Right lobe of liver (tissue), 6 donors: ENCODE measurements at regions not wholly inside any gene's neighbourhood (a gene's known extent, or its start where the extent isn't known, plus 50 kb on each side); places are given as distances from the start of the nearest gene placed in this dataset.
"Not testable (repeated sequence)": the region's sequence is repeated elsewhere in the genome, so short reads cannot be mapped to it uniquely, and the experiment has no call there.

ENCODE experiments used
- ATAC-seq, 4 donors: fragments of 200-7000 bp; cut with Tn5 transposase; one replicate each; pipeline ENCODE4 v1.9.1; 2020; ENCODE audit warnings: mild to moderate bottlenecking in 4 of 4, moderate library complexity in 4 of 4
- DNase-seq, 3 donors: peaks; one replicate each; pipeline ENCODE4 v3.0.0-alpha.2; 2020
- H3K27ac ChIP-seq, 3 donors: fragments of 200-600 bp; one replicate each; pipeline ENCODE4 v1.8.0; 2022
- H3K27me3 ChIP-seq, 2 donors: fragments of 200-600 bp; one replicate each; pipeline ENCODE4 v1.8.0; 2022
- H3K36me3 ChIP-seq, 4 donors: fragments of 200-600 bp; sonication (generic) in 1 of 4; one replicate each; pipeline versions ENCODE4 v1.5.1 to v1.8.0; 2017 to 2022; ENCODE audit warnings: control low read depth in 1 of 4
- H3K4me1 ChIP-seq, 4 donors: fragments of 200-600 bp; sonication (generic) in 1 of 4; one replicate each; pipeline versions ENCODE4 v1.5.1 to v1.8.0; 2017 to 2022; ENCODE audit warnings: control low read depth in 1 of 4
- H3K4me3 ChIP-seq, 3 donors: fragments of 200-600 bp; one replicate each; pipeline ENCODE4 v1.8.0; 2022
- H3K9me3 ChIP-seq, 4 donors: fragments of 200-600 bp; sonication (generic) in 1 of 4; one replicate each; pipeline versions ENCODE4 v1.5.1 to v1.8.0; 2017 to 2022; ENCODE audit warnings: control low read depth in 1 of 4
- POLR2A ChIP-seq: fragments of 450-650 bp; IDR thresholded peaks from one replicate; pipeline ENCODE4 v1.6.1; 2017; ENCODE audit warnings: antibody characterized with exemption, mild to moderate bottlenecking
- WGBS: methylation state at CpG from one replicate; pipeline ENCODE4 v1.1.6; 2018; ENCODE audit warnings: low coverage, low lambda C conversion rate; ENCODE audit not compliant: insufficient coverage; ENCODE audit errors: missing lambda C conversion rate; 5-methylcytosine and 5-hydroxymethylcytosine counted together
- intact Hi-C, 2 donors: fragments of 100-400 bp; cut with DNase I; formaldehyde crosslinking; loops; one replicate each; pipeline versions ENCODE4 v1.11.2 to v1.14.1; 2022
- TF ChIP-seq, protein P1 (sequence below), 4 donors: fragments of 200-600 bp in 3 of 4; fragments of 450-650 bp in 1 of 4; IDR thresholded peaks; one replicate each; pipeline versions ENCODE4 v1.5.1 to v1.8.0; 2016 to 2022; ENCODE audit warnings: antibody characterized with exemption in 4 of 4, mild to moderate bottlenecking in 2 of 4
- donor health status: DM: no; HTN: yes; CAD: no.
- donor health status: DM: no; HTN: no; CAD: no.
- donor health status: DM: no; HTN: no; CAD: no.
- donor health status: DM: no; HTN: yes; CAD: no.
- donor health status: DM: no; HTN: yes; CAD: no.

DNA sequence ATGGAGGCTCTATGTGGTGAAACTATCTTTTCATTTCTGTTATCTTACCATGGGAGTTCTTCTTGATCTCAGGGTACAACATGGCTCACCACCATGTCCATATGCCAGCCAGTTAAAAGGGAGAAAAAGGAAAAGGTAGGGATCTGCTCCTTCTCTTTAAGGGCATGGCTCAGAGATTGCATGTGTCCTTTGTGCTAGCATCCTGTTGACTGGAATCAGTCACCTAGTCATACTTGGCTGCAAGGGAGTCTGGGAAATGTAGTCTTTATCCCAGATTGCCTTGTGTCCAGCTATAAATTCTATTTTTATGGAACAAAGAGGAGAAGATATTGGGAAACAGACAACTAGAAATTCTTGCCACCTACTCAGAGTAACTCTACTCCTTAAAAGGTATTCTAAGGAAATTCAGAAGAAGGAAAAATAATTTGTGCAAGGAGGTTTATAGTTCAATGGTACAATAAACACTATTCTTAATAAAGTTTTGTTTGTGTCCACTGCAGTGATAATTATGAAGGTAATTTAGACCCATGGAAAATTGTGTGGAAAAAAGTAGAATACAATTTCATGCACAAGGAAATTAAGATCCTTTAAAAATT is 86.4 kb upstream of the RPH3A start:
- ATAC-seq (peak in 3 of 4 donors; percentile 39 to 53 (median 39)), DNase-seq (no peak)
- no peaks in the 10 kb centered on the region for H3K9me3 ChIP-seq
- no peaks in the 10 kb centered on the region for H3K36me3 ChIP-seq
- no peak overlapping the region for H3K27ac ChIP-seq
- no peaks in the 10 kb centered on the region for H3K4me1 ChIP-seq
- intact Hi-C loops = no loop called here
- H3K4me3 ChIP-seq = no peak overlapping the region
- TF ChIP-seq POLR2A = no peak
- TF ChIP-seq, protein P1, sequence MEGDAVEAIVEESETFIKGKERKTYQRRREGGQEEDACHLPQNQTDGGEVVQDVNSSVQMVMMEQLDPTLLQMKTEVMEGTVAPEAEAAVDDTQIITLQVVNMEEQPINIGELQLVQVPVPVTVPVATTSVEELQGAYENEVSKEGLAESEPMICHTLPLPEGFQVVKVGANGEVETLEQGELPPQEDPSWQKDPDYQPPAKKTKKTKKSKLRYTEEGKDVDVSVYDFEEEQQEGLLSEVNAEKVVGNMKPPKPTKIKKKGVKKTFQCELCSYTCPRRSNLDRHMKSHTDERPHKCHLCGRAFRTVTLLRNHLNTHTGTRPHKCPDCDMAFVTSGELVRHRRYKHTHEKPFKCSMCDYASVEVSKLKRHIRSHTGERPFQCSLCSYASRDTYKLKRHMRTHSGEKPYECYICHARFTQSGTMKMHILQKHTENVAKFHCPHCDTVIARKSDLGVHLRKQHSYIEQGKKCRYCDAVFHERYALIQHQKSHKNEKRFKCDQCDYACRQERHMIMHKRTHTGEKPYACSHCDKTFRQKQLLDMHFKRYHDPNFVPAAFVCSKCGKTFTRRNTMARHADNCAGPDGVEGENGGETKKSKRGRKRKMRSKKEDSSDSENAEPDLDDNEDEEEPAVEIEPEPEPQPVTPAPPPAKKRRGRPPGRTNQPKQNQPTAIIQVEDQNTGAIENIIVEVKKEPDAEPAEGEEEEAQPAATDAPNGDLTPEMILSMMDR (IDR thresholded peaks at IDR 0.05) = no peak
- H3K27me3 ChIP-seq = no peaks in the 10 kb centered on the region

DNA sequence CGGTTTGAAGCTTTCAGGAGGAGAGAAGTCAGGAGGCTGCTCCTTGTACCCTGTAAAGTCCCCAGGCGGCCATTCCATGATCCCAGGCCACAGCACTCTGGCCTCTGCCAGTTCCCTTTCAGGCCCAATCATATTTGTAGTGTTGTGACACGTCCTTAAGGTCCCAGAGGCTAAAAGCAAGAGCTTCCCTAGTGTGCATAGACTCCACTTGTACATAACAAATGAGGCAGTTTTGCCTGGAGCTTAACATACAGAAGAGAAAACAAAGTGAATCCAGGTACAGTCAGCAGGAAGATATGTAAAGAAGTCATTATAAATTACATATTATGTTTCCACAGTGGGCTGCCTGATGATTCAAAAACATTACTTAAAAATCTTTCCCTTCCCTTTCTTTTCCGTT is 81.1 kb upstream of the RPH3A start:
- Histone ChIP-seq H3K27me3 (no peaks in the 10 kb centered on the region), H3K27ac (no peak overlapping the region), H3K4me1 (no peaks in the 10 kb centered on the region), H3K36me3 (no peaks in the 10 kb centered on the region), H3K4me3 (no peak overlapping the region), H3K9me3 (no peaks in the 10 kb centered on the region)
- TF ChIP-seq, protein P1 (IDR thresholded peaks at IDR 0.05) = no peak
- TF ChIP-seq POLR2A = no peak
- DNase-seq (no peak), ATAC-seq (no peak)
- intact Hi-C loops = no loop called here
- WGBS = 62% methylated on average over 4 of the region's 4 CpGs

DNA sequence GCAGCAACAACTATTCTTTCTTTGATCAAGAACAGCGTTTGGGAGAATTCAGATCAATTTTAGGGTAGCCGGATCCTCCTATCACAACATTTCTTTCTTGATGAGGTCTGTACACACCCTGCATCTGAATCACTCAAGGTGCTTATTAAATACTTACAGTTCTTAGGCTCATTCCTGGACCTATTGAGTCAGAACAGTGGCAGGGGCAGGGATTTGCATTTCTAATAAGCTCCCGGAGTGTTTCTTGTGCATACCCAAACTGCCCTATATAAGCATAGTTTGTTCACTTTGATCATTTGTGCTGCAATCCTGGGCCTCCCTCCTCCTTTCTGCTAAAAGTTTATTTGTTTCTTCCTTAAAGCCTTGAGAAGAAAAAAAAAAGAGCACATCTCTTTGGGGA is 80.5 kb upstream of the RPH3A start:
- WGBS = 58% methylated on average over 3 of the region's 3 CpGs
- H3K4me3 ChIP-seq = no peak overlapping the region
- H3K27me3 ChIP-seq = no peaks in the 10 kb centered on the region
- H3K4me1 ChIP-seq = no peaks in the 10 kb centered on the region
- H3K36me3 ChIP-seq = no peaks in the 10 kb centered on the region
- DNase-seq = no peak
- H3K9me3 ChIP-seq = no peaks in the 10 kb centered on the region
- no peak for ATAC-seq
- no peak overlapping the region for H3K27ac ChIP-seq
- TF ChIP-seq, protein P1 (IDR thresholded peaks at IDR 0.05) = no peak
- no peak for TF ChIP-seq POLR2A
- intact Hi-C loops = no loop called here

DNA sequence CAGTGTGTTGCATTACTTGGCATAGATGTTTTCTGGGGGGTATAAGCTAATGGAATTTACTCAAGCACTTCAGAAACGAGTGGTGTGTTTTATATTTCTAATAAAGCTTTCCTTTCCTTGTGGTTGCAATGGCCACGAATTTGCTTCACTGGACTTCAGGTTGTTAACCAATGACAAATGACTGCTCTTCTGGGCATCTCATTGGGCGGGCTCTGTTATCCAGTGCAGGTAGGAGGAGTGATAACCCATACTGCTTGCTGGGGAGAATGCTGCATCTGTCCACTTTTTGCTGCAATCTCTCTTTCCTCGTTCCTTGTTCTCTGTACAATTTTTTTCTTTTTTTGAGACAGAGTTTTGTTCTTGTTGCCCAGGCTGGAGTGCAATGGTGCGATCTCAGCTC is 80.0 kb upstream of the RPH3A start:
- WGBS = 21% methylated on average over 4 of the region's 5 CpGs
- Histone ChIP-seq H3K27me3 (no peaks in the 10 kb centered on the region), H3K36me3 (no peaks in the 10 kb centered on the region), H3K4me1 (no peaks in the 10 kb centered on the region), H3K9me3 (no peaks in the 10 kb centered on the region), H3K4me3 (no peak overlapping the region), H3K27ac (no peak overlapping the region)
- no peak for DNase-seq
- no peak for TF ChIP-seq POLR2A
- TF ChIP-seq, protein P1 (IDR thresholded peaks at IDR 0.05) = no peak
- intact Hi-C loops = no loop called here
- no peak for ATAC-seq

DNA sequence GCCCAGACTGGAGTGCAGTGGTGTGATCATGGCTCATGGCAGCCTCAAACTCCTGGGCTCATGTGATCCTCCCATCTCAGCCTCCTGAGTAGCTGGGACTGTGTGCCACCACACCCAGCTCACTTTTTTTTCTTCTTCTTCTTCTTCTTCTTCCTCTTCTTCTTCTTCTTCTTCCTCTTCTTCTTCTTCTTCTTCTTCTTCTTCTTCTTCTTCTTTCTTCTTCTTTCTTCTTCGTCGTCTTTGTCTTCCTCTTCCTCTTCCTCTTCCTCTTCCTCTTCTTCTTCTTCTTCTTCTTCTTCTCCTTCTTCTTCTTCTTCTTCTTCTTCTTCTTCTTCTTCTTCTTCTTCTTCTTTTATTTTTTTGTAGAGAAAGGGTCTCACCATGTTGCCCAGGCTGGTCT is 78.8 kb upstream of the RPH3A start:
- H3K4me1 ChIP-seq, H3K4me3 ChIP-seq, DNase-seq, H3K27me3 ChIP-seq, H3K27ac ChIP-seq, H3K9me3 ChIP-seq, intact Hi-C loops, H3K36me3 ChIP-seq, ATAC-seq: not testable (repeated sequence)
- 0% methylated on average over 2 of the region's 2 CpGs for WGBS
